Skeletal muscle tissue (tissue), 3 donors: ENCODE measurements at regions not wholly inside any gene's neighbourhood (a gene's known extent, or its start where the extent isn't known, plus 50 kb on each side); places are given as distances from the start of the nearest gene placed in this dataset.

ENCODE experiments used
- H3K27ac ChIP-seq: one replicate; pipeline ENCODE4 v1.7.0; 2013; ENCODE audit warnings: mild to moderate bottlenecking, low read depth, low read length, inconsistent platforms
- H3K27me3 ChIP-seq, 3 donors: one replicate each; pipeline ENCODE4 v1.7.0; 2013; ENCODE audit warnings: low read length in 3 of 3; ENCODE audit not compliant: control insufficient read depth in 3 of 3, insufficient read depth in 3 of 3
- H3K36me3 ChIP-seq, 3 donors: one replicate each; pipeline ENCODE4 v1.7.0; 2013; ENCODE audit warnings: low read length in 3 of 3; ENCODE audit not compliant: control insufficient read depth in 3 of 3, insufficient read depth in 3 of 3
- H3K4me1 ChIP-seq, 3 donors: one replicate each; pipeline ENCODE4 v1.7.0; 2013; ENCODE audit warnings: low read length in 3 of 3, mild to moderate bottlenecking in 3 of 3; ENCODE audit not compliant: control insufficient read depth in 3 of 3, insufficient read depth in 3 of 3
- H3K4me3 ChIP-seq, 3 donors: one replicate each; pipeline ENCODE4 v1.7.0; 2013; ENCODE audit warnings: low read length in 3 of 3
- H3K9ac ChIP-seq, 3 donors: one replicate each; pipeline ENCODE4 v1.7.0; 2013; ENCODE audit warnings: low read length in 3 of 3, mild to moderate bottlenecking in 3 of 3, moderate library complexity in 2 of 3, low read depth in 1 of 3
- H3K9me3 ChIP-seq, 3 donors: one replicate each; pipeline ENCODE4 v1.7.0; 2013; ENCODE audit warnings: low read length in 3 of 3; ENCODE audit not compliant: control insufficient read depth in 3 of 3
- donor health status: Osteomylitis.

DNA sequence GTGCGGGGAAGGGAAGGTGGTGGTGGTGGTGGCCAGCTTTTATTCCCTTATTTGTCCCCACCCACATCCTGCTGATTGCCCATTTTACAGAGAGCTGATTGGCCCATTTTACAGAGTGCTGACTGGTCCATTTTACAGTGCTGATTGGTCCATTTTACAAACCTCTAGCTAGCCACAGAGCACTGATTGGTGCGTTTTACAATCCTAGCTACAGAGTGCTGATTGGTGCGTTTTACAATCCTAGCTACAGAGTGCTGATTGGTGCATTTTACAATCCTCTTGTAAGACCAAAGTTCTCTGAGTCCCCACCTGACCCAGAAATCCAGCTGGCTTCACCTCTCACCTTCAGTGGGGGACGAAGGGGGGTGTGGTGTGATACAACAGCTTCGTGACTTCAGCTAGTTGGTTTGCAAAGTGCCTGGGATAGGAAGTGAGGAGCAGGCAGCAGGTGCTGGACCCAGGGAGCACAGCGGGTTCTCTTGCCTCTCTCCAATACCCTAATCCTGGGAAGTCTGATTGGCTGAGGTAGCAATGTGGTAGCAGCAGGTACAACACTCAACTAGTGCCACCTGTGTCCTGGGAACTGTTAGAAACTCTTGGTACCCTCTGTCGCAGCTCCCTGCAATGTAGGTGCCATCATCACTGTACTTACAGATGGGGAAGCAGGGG is 92.1 kb downstream of the BARX1 start:
- no peaks in the 10 kb centered on the region for H3K4me1 ChIP-seq
- no peak overlapping the region for H3K27ac ChIP-seq
- no peak overlapping the region for H3K4me3 ChIP-seq
- H3K36me3 ChIP-seq: no peaks in the 10 kb centered on the region
- peaks cover 39 to 49% (median 42%) of the 10 kb centered on the region in 3 donors for H3K27me3 ChIP-seq
- H3K9ac ChIP-seq: no peak overlapping the region
- H3K9me3 ChIP-seq: no peaks in the 10 kb centered on the region

DNA sequence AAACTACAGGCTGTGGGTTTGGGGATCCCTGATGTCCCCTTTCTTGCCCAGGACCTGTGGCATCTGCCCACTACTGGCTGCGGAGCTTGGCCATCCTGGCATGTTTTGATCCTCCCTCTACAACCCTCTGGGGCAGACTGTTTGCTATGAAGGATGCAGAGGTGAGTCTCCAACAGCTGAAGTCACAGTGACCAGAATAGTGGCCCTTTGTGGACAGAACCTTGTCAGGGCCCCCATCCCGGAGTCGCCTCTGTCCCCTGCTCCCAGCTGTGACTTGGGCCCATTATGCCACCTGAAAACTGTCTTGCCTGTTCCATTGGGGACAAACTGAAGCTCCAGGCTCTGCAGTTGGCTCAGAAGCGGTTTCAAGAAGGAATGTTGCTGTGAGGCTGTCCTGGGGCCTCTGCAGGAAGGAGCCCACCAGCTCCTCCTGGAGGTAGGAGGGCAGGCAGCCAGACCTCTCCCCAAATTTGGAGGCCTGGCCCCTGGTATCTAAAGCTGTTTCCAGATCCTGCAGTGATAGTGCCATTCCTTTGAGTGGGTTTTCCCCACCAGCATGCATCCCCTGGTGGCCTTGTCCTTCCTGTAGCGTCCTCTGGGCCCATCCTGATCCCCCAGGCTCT is 93.3 kb downstream of the BARX1 start:
- Histone ChIP-seq H3K27me3 (peaks cover 41 to 49% (median 47%) of the 10 kb centered on the region in 3 donors), H3K27ac (no peak overlapping the region), H3K36me3 (no peaks in the 10 kb centered on the region), H3K9me3 (no peaks in the 10 kb centered on the region), H3K9ac (no peak overlapping the region), H3K4me3 (no peak overlapping the region), H3K4me1 (no peaks in the 10 kb centered on the region)

DNA sequence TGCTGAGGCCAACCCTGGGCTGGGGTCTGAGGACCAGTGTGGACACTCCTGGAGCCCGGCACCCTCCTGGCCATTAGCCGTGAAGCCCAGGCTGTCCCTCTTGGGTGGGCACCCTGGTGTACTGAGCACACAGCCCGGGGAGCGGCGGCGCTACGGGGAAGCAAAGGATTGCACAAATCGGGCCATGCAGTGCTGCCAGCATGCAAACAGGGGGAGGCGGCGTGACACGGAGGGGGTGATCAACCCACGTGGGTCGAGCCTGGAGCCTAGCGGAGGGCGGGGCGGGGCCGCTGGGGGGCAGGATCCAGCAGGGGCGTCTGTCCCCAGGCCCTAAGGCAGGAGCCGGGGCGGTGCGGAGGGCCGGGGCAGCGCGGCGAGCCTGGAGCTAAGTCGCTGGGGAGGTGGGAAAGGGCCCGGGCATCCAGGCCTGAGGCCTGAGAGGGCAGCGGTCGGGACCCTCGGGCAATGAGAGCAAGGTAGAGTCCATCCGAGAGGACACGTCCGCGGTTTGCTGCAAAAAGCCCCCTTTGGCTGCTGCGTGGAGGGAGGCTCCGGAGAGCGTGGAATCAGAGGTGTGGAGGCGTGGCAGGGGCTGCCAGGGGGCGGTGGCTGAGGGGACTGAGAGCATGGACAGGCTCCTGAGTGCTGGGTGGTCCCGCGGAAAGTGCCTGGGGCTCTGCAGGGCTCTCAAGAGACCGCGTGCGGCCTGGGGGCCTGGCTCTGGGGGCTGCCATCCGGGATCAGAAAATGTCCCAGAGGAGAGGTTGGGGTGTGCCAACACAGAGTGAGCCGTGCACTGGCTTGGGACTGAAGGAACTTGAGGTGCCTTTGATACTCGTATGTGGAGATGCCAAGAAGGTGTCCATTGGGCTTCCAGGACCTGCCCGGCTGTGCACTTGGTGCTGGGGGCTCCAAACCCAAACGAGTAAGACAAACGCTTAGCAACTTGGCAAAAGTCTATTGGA is 94.2 kb downstream of the BARX1 start:
- Histone ChIP-seq H3K9ac (no peak overlapping the region), H3K4me3 (no peak overlapping the region), H3K27me3 (peaks cover 41 to 52% (median 47%) of the 10 kb centered on the region in 3 donors), H3K36me3 (no peaks in the 10 kb centered on the region), H3K4me1 (no peaks in the 10 kb centered on the region), H3K27ac (no peak overlapping the region), H3K9me3 (no peaks in the 10 kb centered on the region)

DNA sequence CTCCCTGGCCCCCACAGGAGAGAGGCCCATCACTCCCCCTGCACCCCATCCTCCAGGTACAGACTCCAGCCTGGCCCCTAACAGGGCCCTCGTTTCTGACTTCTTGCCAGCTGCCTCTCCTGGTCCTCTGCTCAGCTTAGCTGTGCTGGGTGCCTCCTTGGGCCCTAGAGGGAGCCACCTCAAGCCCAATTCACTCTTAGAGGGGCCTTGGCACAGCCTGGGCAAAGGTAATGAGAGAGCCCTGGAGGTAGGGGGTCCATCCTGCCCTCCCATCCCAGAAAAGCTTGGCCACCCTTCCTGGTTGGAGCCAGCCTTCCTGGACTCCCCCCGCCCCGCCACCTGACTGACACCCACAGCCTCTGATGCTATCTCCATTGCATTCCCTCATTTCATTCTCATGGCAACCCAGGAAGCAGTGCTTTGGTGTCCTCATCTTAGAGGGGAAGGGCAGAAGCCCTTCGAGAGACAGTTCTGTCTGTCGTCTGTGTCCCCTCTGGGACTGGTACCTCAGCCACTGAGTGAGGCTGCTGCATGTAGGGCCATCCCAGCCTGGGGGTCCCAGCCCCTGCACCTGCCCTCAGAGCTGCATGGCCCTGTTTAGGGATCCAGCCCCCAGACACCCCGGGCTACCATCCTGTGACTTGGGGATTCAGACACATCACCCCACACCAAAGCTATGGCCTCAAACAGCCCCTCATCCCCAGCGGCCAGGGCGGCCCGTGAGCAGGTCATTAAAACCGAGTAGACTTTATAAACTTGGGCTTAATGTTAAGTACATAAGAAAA is 95.5 kb downstream of the BARX1 start:
- peaks cover 41 to 47% (median 44%) of the 10 kb centered on the region in 3 donors for H3K27me3 ChIP-seq

DNA sequence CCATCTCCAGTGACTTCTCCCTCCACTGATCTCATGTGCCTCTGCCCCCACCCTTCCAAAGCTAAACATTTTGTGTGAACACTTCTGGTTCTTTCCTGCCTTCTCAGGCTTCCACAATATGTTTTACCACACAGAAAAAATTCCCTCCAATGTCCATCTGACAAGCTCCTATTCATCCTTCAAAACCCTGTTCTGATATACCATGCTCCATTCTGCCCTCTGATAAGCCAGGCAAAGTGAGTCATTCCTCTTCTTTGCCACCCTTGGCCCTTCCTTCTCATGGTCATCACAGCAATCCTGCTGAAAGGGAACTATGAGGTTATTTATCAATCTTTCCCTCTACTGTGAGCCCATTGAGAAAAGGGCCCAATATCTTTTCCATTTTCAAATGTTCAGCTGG is 97.6 kb downstream of the BARX1 start:
- peaks cover 34 to 42% (median 41%) of the 10 kb centered on the region in 3 donors for H3K27me3 ChIP-seq
- H3K27ac ChIP-seq: no peak overlapping the region
- H3K4me1 ChIP-seq: no peaks in the 10 kb centered on the region

More for the DNA sequence above, 95.5 kb downstream of the BARX1 start:
- no peaks in the 10 kb centered on the region for H3K9me3 ChIP-seq
- H3K4me1 ChIP-seq: no peaks in the 10 kb centered on the region
- H3K4me3 ChIP-seq: no peak overlapping the region
- no peak overlapping the region for H3K9ac ChIP-seq
- H3K27ac ChIP-seq: no peak overlapping the region
- no peaks in the 10 kb centered on the region for H3K36me3 ChIP-seq

DNA sequence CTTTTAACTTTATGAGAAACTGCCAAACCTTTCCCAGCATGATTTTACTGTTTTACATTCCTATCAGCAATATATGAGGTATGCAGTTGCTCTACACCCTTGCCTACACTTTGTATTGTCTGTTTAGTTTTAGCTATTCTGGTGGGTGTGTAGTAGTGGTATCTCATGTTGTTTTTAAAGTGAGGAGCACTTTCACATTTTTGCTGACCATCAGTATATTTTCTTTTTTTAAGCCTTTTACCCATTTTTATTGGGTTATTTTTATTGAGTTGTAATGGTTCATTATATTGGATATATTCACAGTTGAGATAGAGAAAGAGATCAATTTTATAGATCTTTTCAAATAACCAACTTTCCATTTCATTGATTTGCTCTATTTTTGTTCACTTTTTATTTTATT is 102.4 kb downstream of the BARX1 start:
- Histone ChIP-seq H3K27ac (no peak overlapping the region), H3K9ac (no peak overlapping the region), H3K27me3 (peaks cover 2 to 19% (median 5%) of the 10 kb centered on the region in 3 donors), H3K36me3 (no peaks in the 10 kb centered on the region), H3K4me1 (no peaks in the 10 kb centered on the region), H3K9me3 (peaks cover 0 to 4% (median 0%) of the 10 kb centered on the region in 3 donors), H3K4me3 (no peak overlapping the region)

More for the DNA sequence above, 97.6 kb downstream of the BARX1 start:
- Histone ChIP-seq H3K9ac (no peak overlapping the region), H3K4me3 (no peak overlapping the region), H3K36me3 (no peaks in the 10 kb centered on the region), H3K9me3 (no peaks in the 10 kb centered on the region)

DNA sequence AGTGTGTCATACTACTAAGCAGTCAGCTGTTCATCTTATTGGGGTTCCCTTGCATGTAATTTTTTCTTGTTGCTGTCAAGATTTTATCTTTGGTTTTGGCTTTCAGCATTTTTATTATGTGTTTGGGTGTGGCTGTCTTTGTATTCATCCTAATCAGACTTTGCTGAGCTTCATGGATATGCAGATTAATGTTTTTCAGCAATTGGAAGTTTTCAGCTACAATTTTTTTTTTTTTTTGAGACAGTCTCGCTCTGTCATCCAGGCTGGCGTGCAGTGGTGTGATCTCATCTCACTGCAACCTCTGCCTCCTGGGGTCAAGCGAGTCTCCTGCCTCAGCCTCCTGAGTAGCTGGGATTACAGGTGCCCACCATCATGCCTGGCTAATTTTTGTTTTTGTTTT is 108.8 kb downstream of the BARX1 start:
- no peaks in the 10 kb centered on the region for H3K36me3 ChIP-seq
- no peaks in the 10 kb centered on the region for H3K4me1 ChIP-seq
- no peak overlapping the region for H3K27ac ChIP-seq
- peaks cover 0 to 10% (median 0%) of the 10 kb centered on the region in 3 donors for H3K27me3 ChIP-seq
- no peak overlapping the region for H3K4me3 ChIP-seq
- H3K9ac ChIP-seq: no peak overlapping the region
- H3K9me3 ChIP-seq: peaks cover 0 to 3% (median 2%) of the 10 kb centered on the region in 3 donors

DNA sequence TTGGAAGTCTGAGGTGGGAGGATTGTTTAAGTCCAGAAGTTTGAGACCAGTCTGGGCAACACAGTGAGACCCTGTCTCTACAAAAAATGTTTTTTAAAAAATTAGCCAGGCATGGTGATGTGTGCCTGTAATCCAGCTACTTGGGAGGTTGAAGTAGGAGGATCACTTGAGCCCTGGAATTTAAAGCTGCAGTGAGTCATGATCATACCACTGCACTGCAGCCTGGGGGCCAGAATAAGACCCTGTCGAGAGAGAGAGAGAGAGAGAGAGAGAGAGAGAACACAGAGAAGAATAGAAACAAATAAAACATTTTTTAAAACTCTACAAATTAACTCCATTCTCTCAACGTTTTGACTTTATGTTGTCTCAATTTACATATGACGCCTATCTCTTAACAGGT is 111.8 kb downstream of the BARX1 start:
- H3K9ac ChIP-seq: no peak overlapping the region

DNA sequence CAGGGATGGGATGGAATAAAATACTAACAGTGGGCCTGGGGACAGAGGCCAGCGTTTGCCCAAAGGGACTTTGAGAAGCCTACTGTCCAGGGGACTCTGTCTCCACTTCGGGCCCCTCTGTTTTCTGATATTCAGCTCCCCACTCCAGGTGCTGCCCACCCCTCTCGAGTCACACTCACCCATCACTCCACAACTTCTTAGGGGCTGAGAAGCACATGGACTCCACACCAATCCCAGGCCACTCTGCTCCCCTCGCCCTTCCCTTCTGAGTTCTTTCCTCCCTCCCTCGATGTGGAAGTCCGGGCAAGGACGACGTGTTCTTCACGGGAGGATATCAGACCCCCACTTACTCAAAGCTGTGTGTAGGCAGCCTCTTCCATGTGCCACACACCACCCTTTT is 124.5 kb downstream of the BARX1 start:
- no peak overlapping the region for H3K9ac ChIP-seq
- H3K4me3 ChIP-seq: no peak overlapping the region
- peaks cover 12 to 21% (median 20%) of the 10 kb centered on the region in 3 donors for H3K27me3 ChIP-seq
- no peak overlapping the region for H3K27ac ChIP-seq
- no peaks in the 10 kb centered on the region for H3K4me1 ChIP-seq
- H3K36me3 ChIP-seq: no peaks in the 10 kb centered on the region
- peaks cover 0 to 3% (median 0%) of the 10 kb centered on the region in 3 donors for H3K9me3 ChIP-seq

More for the DNA sequence above, 111.8 kb downstream of the BARX1 start:
- H3K27ac ChIP-seq: no peak overlapping the region
- no peak overlapping the region for H3K4me3 ChIP-seq
- H3K27me3 ChIP-seq: peaks cover 0 to 4% (median 0%) of the 10 kb centered on the region in 3 donors
- H3K9me3 ChIP-seq: peaks cover 0 to 3% (median 2%) of the 10 kb centered on the region in 3 donors
- no peaks in the 10 kb centered on the region for H3K36me3 ChIP-seq
- no peaks in the 10 kb centered on the region for H3K4me1 ChIP-seq
